ENCODE measurements at regions not wholly inside any gene's neighbourhood (a gene's known extent, or its start where the extent isn't known, plus 50 kb on each side); places are given as distances from the start of the nearest gene placed in this dataset.
"Not testable (repeated sequence)": the region's sequence is repeated elsewhere in the genome, so short reads cannot be mapped to it uniquely, and the experiment has no call there.

DNA sequence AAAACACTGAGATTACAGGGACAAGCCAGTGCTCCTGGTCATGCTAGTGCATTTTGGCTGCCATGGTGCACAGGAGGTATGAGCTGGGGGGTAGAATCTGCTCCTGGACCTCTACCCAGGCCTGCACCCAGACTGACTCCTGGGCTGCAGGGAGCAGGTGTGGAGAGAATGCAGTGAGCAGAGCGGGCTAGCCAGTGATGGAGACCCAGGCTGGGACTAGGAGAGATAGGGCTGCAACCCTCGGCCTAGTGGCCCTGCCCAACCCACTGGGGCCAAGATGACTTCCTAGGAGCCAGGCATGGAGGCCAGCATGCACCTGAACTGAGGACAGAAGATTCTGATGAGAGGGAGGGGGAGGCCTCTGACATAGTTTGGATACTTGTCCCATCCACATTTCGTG lies 55.9 kb upstream of the CSPG4 start:
- TF ChIP-seq CTCF, EZH2phosphoT487 (IDR thresholded peaks at IDR 0.05): not testable (repeated sequence)
